ENCODE measurements at regions not wholly inside any gene's neighbourhood (a gene's known extent, or its start where the extent isn't known, plus 50 kb on each side); places are given as distances from the start of the nearest gene placed in this dataset.
"Not testable (repeated sequence)": the region's sequence is repeated elsewhere in the genome, so short reads cannot be mapped to it uniquely, and the experiment has no call there.

DNA sequence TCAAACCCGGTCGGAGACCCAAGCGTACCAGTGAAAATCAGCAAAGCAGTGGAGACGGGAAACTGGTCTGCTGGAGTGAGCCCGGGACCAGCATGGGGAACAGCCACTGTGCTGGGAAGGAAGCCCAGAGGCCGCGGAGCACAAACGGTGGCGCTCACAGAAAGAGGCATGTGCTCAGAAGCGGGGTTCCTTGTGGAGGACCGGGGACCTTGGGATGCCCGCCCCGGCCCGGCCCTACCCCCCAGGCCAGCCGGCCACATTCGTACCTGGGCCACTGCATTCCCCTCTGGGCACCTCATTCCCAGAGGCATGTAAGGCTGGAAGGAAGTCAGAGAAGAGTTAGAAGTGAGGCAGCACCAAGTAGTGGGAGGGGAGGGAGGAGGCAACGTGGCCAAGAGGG is 79.3 kb downstream of the RFLNA start:
- WGBS, 2 donors = 95 to 97% methylated on average over 17 of the region's 17 CpGs
- H3K36me3 ChIP-seq (ENCODE audit: control insufficient read depth in 4 of 4, insufficient read depth in 4 of 4, low read length in 4 of 4) = peaks cover 0 to 67% (median 26%) of the 10 kb centered on the region in 4 donors

DNA sequence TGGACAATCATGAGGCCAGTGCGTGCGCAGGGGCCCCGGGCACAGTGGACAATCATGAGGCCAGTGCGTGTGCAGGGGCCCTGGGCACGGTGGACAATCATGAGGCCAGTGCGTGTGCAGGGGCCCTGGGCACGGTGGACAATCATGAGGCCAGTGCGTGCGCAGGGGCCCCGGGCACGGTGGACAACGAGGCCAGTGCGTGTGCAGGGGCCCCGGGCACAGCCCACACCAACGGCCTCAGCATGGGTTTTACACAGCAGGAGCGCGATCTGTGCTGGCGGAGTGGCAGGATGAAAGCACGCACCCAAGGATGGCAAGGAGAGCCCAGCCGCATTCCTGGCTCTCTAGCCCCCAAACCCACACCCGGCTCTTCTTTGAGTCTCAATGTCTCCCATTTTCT is 78.8 kb downstream of the RFLNA start:
- H3K4me3 ChIP-seq; H3K9ac ChIP-seq (ENCODE audit: insufficient read depth in 1 of 2, low read length in 2 of 2); H3K27ac ChIP-seq (ENCODE audit: low read depth in 1 of 2, low read length in 1 of 2); H3K27me3 ChIP-seq (ENCODE audit: control insufficient read depth in 3 of 3, insufficient read depth in 3 of 3, low read length in 2 of 3); H3K9me3 ChIP-seq (ENCODE audit: control insufficient read depth in 4 of 4, insufficient read depth in 3 of 4, low read length in 3 of 4); DNase-seq; ATAC-seq (ENCODE audit: insufficient read depth, low FRiP score): not testable (repeated sequence)
- 94 to 96% methylated on average over 17 to 20 of the region's 21 CpGs for WGBS, 2 donors
- Histone ChIP-seq H3K4me1 (ENCODE audit: control insufficient read depth in 5 of 5, insufficient read depth in 5 of 5, low read length in 5 of 5) (peaks cover 3 to 22% (median 11%) of the 10 kb centered on the region in 5 donors), H3K36me3 (ENCODE audit: control insufficient read depth in 4 of 4, insufficient read depth in 4 of 4, low read length in 4 of 4) (peaks cover 0 to 64% (median 23%) of the 10 kb centered on the region in 4 donors)

More for the DNA sequence above, 79.3 kb downstream of the RFLNA start:
- no peak for DNase-seq
- H3K27ac ChIP-seq (ENCODE audit: low read depth in 1 of 2, low read length in 1 of 2) = peak overlapping the region in 1 of 2 donors; percentile 7
- H3K27me3 ChIP-seq (ENCODE audit: control insufficient read depth in 3 of 3, insufficient read depth in 3 of 3, low read length in 2 of 3) = no peaks in the 10 kb centered on the region
- no peak overlapping the region for H3K4me3 ChIP-seq
- ATAC-seq (ENCODE audit: insufficient read depth, low FRiP score) = no peak
- H3K4me1 ChIP-seq (ENCODE audit: control insufficient read depth in 5 of 5, insufficient read depth in 5 of 5, low read length in 5 of 5) = peaks cover 3 to 17% (median 11%) of the 10 kb centered on the region in 5 donors
- no peak for TF ChIP-seq CTCF (IDR thresholded peaks at IDR 0.05; ENCODE audit: control extremely low read depth, extremely low read depth)
- no peaks in the 10 kb centered on the region for H3K9me3 ChIP-seq (ENCODE audit: control insufficient read depth in 4 of 4, insufficient read depth in 3 of 4, low read length in 3 of 4)
- no peak overlapping the region for H3K9ac ChIP-seq (ENCODE audit: insufficient read depth in 1 of 2, low read length in 2 of 2)

GRCh38 chr12:124372831-124373230 is 77.9 kb downstream of the RFLNA start:
- peaks cover 0 to 59% (median 21%) of the 10 kb centered on the region in 4 donors for H3K36me3 ChIP-seq (ENCODE audit: control insufficient read depth in 4 of 4, insufficient read depth in 4 of 4, low read length in 4 of 4)
- DNase-seq (no peak), ATAC-seq (ENCODE audit: insufficient read depth, low FRiP score) (no peak)
- TF ChIP-seq CTCF (IDR thresholded peaks at IDR 0.05; ENCODE audit: control extremely low read depth, extremely low read depth) = no peak
- no peaks in the 10 kb centered on the region for H3K9me3 ChIP-seq (ENCODE audit: control insufficient read depth in 4 of 4, insufficient read depth in 3 of 4, low read length in 3 of 4)
- no peak overlapping the region for H3K4me3 ChIP-seq
- H3K27me3 ChIP-seq (ENCODE audit: control insufficient read depth in 3 of 3, insufficient read depth in 3 of 3, low read length in 2 of 3) = no peaks in the 10 kb centered on the region
- no peak overlapping the region for H3K27ac ChIP-seq (ENCODE audit: low read depth in 1 of 2, low read length in 1 of 2)
- 93 to 94% methylated on average over 13 of the region's 13 CpGs for WGBS, 2 donors
- H3K4me1 ChIP-seq (ENCODE audit: control insufficient read depth in 5 of 5, insufficient read depth in 5 of 5, low read length in 5 of 5) = peaks cover 3 to 27% (median 15%) of the 10 kb centered on the region in 5 donors
- H3K9ac ChIP-seq (ENCODE audit: insufficient read depth in 1 of 2, low read length in 2 of 2) = no peak overlapping the region

DNA sequence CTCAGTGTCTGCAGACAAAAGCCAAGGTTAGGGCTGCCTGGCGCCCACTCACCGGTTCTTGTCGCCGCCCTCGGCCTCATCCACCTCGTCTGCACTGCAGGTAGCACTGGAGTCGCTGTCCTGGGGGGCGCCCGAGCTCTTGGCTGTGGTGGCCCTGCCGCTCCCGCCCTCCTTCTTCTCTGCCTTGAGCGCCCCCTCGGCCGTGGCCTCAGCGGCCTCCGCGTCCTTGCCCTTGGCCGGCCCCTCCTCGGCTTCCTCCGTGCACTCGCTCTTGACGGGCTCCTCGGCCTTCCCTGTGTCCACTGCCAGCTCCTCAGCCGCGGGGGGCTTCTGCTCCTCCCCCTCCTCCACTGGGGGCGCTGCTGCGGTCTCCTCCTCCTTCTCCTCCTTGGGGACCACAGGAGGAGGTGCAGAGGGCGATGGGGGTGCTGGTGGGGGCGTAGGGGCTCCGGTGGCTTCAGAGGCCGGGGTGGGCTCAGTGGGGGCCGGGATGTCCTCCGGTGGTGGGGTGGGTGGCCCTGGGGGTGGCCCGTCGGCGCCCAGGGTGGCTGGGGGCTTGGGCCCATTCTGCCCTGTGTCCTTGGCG is 77.2 kb downstream of the RFLNA start:
- Histone ChIP-seq H3K9me3 (ENCODE audit: control insufficient read depth in 4 of 4, insufficient read depth in 3 of 4, low read length in 3 of 4) (no peaks in the 10 kb centered on the region), H3K4me1 (ENCODE audit: control insufficient read depth in 5 of 5, insufficient read depth in 5 of 5, low read length in 5 of 5) (peaks cover 3 to 27% (median 15%) of the 10 kb centered on the region in 5 donors), H3K27ac (ENCODE audit: low read depth in 1 of 2, low read length in 1 of 2) (no peak overlapping the region), H3K27me3 (ENCODE audit: control insufficient read depth in 3 of 3, insufficient read depth in 3 of 3, low read length in 2 of 3) (no peaks in the 10 kb centered on the region), H3K4me3 (no peak overlapping the region), H3K9ac (ENCODE audit: insufficient read depth in 1 of 2, low read length in 2 of 2) (no peak overlapping the region), H3K36me3 (ENCODE audit: control insufficient read depth in 4 of 4, insufficient read depth in 4 of 4, low read length in 4 of 4) (peaks cover 0 to 62% (median 17%) of the 10 kb centered on the region in 4 donors)
- no peak for TF ChIP-seq CTCF (IDR thresholded peaks at IDR 0.05; ENCODE audit: control extremely low read depth, extremely low read depth)
- WGBS, 2 donors = 93 to 95% methylated on average over 37 of the region's 37 CpGs
- no peak for ATAC-seq (ENCODE audit: insufficient read depth, low FRiP score)
- DNase-seq = no peak
